ENCODE measurements at regions not wholly inside any gene's neighbourhood (a gene's known extent, or its start where the extent isn't known, plus 50 kb on each side); places are given as distances from the start of the nearest gene placed in this dataset.

DNA sequence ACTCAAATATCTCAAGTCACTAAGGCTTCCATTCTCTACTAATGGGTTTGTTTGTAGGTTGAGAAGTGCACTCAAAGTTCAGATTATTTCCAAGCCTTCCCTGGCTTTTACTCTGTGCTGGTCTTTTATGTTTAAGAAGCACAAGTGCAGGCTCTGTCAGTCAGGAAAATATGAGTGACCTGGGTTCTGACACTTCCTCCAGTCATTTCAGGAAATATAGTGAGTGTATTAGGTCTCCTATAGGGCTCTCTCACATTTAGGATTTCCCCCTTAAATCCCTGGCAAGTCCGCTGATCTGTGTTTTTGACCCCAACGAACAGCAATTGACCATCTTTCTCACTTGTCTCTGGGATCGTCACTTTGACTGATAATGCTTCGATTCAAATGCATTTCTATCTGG lies 210.2 kb downstream of the ARPP21 start:
- no peak for DNase-seq
- Histone ChIP-seq H3K36me3 (no peaks in the 10 kb centered on the region), H3K9me3 (no peaks in the 10 kb centered on the region), H3K27me3 (no peaks in the 10 kb centered on the region), H3K4me1 (no peaks in the 10 kb centered on the region), H3K27ac (no peak overlapping the region), H3K4me3 (no peak overlapping the region)
- no peak for TF ChIP-seq POLR2A (IDR thresholded peaks at IDR 0.05)
- TF ChIP-seq, protein P1, sequence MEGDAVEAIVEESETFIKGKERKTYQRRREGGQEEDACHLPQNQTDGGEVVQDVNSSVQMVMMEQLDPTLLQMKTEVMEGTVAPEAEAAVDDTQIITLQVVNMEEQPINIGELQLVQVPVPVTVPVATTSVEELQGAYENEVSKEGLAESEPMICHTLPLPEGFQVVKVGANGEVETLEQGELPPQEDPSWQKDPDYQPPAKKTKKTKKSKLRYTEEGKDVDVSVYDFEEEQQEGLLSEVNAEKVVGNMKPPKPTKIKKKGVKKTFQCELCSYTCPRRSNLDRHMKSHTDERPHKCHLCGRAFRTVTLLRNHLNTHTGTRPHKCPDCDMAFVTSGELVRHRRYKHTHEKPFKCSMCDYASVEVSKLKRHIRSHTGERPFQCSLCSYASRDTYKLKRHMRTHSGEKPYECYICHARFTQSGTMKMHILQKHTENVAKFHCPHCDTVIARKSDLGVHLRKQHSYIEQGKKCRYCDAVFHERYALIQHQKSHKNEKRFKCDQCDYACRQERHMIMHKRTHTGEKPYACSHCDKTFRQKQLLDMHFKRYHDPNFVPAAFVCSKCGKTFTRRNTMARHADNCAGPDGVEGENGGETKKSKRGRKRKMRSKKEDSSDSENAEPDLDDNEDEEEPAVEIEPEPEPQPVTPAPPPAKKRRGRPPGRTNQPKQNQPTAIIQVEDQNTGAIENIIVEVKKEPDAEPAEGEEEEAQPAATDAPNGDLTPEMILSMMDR (IDR thresholded peaks at IDR 0.05): no peak
- ATAC-seq: no peak
- intact Hi-C loops (cut with DNase I): no loop called here
- WGBS (ENCODE audit: insufficient coverage, low coverage, low lambda C conversion rate, missing lambda C conversion rate): 80% methylated on average over 4 of the region's 4 CpGs

DNA sequence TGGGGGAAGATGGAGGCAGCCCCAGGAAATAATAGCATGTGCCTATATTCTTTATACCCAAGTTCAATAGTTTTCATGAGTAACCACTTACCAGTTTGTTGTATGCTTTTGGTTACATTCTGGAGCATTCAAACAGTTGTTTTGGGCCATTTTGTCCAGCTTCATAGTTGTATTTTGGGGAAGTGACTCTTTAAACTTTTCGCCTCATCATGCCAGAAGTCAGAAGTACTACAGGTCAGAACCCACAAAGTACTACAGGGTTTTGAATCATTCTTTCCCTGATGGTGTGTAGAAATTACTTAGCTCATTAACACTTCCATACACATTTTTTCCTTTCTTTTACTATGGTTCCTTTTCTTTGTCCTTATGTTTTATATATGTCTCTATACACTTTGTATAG lies 210.6 kb downstream of the ARPP21 start:
- Histone ChIP-seq H3K9me3 (no peaks in the 10 kb centered on the region), H3K4me1 (no peaks in the 10 kb centered on the region), H3K27me3 (no peaks in the 10 kb centered on the region), H3K36me3 (no peaks in the 10 kb centered on the region), H3K27ac (no peak overlapping the region), H3K4me3 (no peak overlapping the region)
- DNase-seq (no peak), ATAC-seq (no peak)
- 75% methylated on average over 1 of the region's 1 CpG for WGBS (ENCODE audit: insufficient coverage, low coverage, low lambda C conversion rate, missing lambda C conversion rate)
- TF ChIP-seq POLR2A (IDR thresholded peaks at IDR 0.05): no peak
- TF ChIP-seq, protein P1 (IDR thresholded peaks at IDR 0.05): no peak
- intact Hi-C loops (cut with DNase I): no loop called here

DNA sequence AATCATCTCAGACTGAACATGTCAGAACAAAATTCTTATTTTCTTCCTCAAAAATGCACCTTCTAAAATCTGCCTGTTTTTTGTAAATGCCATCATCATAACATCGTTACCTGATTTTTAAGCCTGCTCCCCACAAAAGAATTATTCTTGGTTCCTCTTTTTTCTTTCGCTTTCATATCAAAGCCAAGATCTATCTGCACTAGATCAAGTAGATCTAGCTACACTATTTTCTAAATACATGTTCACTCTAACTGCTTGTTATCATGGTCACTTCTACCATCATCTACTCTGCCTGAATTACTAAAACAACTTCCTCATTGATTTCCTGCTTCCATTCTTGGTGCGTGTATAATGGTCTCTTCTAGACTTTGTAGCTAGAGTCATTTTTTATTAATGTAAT lies 217.7 kb downstream of the ARPP21 start:
- ATAC-seq: no peak
- Histone ChIP-seq H3K4me3 (no peak overlapping the region), H3K9me3 (no peaks in the 10 kb centered on the region), H3K4me1 (peaks cover 0 to 7% (median 0%) of the 10 kb centered on the region in 4 donors), H3K27me3 (no peaks in the 10 kb centered on the region), H3K27ac (no peak overlapping the region), H3K36me3 (no peaks in the 10 kb centered on the region)
- TF ChIP-seq, protein P1 (IDR thresholded peaks at IDR 0.05): no peak
- no peak for TF ChIP-seq POLR2A (IDR thresholded peaks at IDR 0.05)
- DNase-seq: no peak
- intact Hi-C loops (cut with DNase I): no loop called here
- 50% methylated on average over 3 of the region's 3 CpGs for WGBS (ENCODE audit: insufficient coverage, low coverage, low lambda C conversion rate, missing lambda C conversion rate)

DNA sequence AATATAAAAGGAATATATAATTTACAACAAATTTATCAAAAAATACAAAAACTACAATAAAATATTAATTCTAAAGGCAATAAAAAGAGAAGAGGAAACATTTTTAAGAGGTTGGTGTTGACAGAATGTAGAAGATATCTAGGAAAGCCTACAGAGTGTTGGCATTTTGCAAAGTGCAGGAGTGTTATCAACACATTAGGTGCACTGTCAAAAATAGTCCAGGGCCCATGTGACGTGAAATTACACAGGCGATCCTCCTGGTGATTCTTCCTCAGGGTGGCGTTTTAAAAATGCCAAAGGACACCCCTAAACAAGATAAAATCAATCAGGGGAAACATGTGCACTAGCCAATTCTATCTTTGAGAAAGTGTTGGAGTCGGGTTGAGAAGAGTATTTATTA lies 222.7 kb downstream of the ARPP21 start:
- H3K9me3 ChIP-seq: no peaks in the 10 kb centered on the region
- no peaks in the 10 kb centered on the region for H3K27me3 ChIP-seq
- 81% methylated on average over 4 of the region's 4 CpGs for WGBS (ENCODE audit: insufficient coverage, low coverage, low lambda C conversion rate, missing lambda C conversion rate)
- ATAC-seq (no peak), DNase-seq (no peak)
- H3K4me3 ChIP-seq: no peak overlapping the region
- peaks cover 0 to 7% (median 0%) of the 10 kb centered on the region in 4 donors for H3K4me1 ChIP-seq
- intact Hi-C loops (cut with DNase I): no loop called here
- H3K36me3 ChIP-seq: no peaks in the 10 kb centered on the region
- no peak for TF ChIP-seq POLR2A (IDR thresholded peaks at IDR 0.05)
- TF ChIP-seq, protein P1 (IDR thresholded peaks at IDR 0.05): no peak
- no peak overlapping the region for H3K27ac ChIP-seq

DNA sequence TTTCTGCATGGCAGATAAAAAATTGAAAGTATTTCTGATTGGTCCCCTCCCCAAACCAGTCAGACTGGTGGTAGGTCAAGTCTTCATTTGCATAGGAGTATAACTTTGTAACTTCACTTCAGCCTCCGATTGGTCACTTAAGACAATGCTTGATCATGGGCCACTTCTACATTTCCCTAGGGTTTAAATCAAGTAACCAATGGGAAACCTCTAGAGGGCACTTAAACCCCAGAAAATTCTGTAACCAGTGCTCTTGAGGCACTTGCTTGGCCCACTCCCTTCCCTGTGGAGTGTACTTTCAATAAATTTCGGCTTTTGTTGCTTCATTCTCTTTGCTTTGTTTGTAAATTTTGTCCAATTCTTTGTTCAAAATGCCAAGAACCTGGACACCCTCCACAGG lies 225.5 kb downstream of the ARPP21 start:
- no peaks in the 10 kb centered on the region for H3K4me1 ChIP-seq
- no peaks in the 10 kb centered on the region for H3K9me3 ChIP-seq
- no peak for ATAC-seq
- WGBS (ENCODE audit: insufficient coverage, low coverage, low lambda C conversion rate, missing lambda C conversion rate): 72% methylated on average over 2 of the region's 2 CpGs
- H3K4me3 ChIP-seq: no peak overlapping the region
- H3K27me3 ChIP-seq: no peaks in the 10 kb centered on the region
- H3K27ac ChIP-seq: no peak overlapping the region
- no peaks in the 10 kb centered on the region for H3K36me3 ChIP-seq
- intact Hi-C loops (cut with DNase I): no loop called here
- TF ChIP-seq, protein P1 (IDR thresholded peaks at IDR 0.05): no peak
- TF ChIP-seq POLR2A (IDR thresholded peaks at IDR 0.05): no peak
- no peak for DNase-seq
